ENCODE measurements at regions not wholly inside any gene's neighbourhood (a gene's known extent, or its start where the extent isn't known, plus 50 kb on each side); places are given as distances from the start of the nearest gene placed in this dataset.

- intact Hi-C loops (cut with micrococcal nuclease) = no loop called here
- Histone ChIP-seq H3K4me1 (ENCODE audit: control insufficient read depth in 1 of 2, insufficient read depth in 2 of 2, low read length in 2 of 2) (peaks cover 0 to 12% of the 10 kb centered on the region in 2 experiments; a peak in 2 of 4 replicates), H3K9ac (ENCODE audit: low read length) (no peak overlapping the region), H3K79me2 (ENCODE audit: insufficient read depth, low read length) (no peaks in the 10 kb centered on the region), H2AFZ (ENCODE audit: low read depth, low read length, poor library complexity, severe bottlenecking) (no peak overlapping the region), H3K36me3 (ENCODE audit: control insufficient read depth in 1 of 2, insufficient read depth in 2 of 2, low read length in 2 of 2) (no peaks in the 10 kb centered on the region), H3K9me2 (ENCODE audit: insufficient read depth) (no peaks in the 10 kb centered on the region), H3K9me3 (ENCODE audit: control insufficient read depth in 1 of 2, insufficient read depth in 1 of 2, low read depth in 1 of 2, low read length in 2 of 2) (no peaks in the 10 kb centered on the region), H4K20me1 (ENCODE audit: insufficient read depth) (no peaks in the 10 kb centered on the region), H3K4me3 (replicated peaks in 1 of 2; ENCODE audit: low read depth in 1 of 2, low read length in 2 of 2) (no peak overlapping the region), H3K27ac (ENCODE audit: low read depth, low read length) (no peak overlapping the region), H3K4me2 (ENCODE audit: low read length) (no peak overlapping the region), H3K27me3 (ENCODE audit: insufficient read depth, low read length) (no peaks in the 10 kb centered on the region)
- ChIA-PET CTCF (no interaction called here), RAD21 (ENCODE audit: low non-redundant PET in 1 of 2, low total read pairs in 2 of 2, uncharacterized antibody in 2 of 2, unreplicated experiment in 2 of 2) (no interaction called here), POLR2A (no interaction called here)
- no peak for TF ChIP-seq EZH2 (IDR thresholded peaks at IDR 0.05)
- TF ChIP-seq FOSL1 (IDR thresholded peaks at IDR 0.05; ENCODE audit: low read depth) = no peak
- no peak for TF ChIP-seq MAX (IDR thresholded peaks at IDR 0.05)
- no peak for TF ChIP-seq POLR2AphosphoS5 (IDR thresholded peaks at IDR 0.05; ENCODE audit: low read depth, low read length)
- TF ChIP-seq, protein P1, sequence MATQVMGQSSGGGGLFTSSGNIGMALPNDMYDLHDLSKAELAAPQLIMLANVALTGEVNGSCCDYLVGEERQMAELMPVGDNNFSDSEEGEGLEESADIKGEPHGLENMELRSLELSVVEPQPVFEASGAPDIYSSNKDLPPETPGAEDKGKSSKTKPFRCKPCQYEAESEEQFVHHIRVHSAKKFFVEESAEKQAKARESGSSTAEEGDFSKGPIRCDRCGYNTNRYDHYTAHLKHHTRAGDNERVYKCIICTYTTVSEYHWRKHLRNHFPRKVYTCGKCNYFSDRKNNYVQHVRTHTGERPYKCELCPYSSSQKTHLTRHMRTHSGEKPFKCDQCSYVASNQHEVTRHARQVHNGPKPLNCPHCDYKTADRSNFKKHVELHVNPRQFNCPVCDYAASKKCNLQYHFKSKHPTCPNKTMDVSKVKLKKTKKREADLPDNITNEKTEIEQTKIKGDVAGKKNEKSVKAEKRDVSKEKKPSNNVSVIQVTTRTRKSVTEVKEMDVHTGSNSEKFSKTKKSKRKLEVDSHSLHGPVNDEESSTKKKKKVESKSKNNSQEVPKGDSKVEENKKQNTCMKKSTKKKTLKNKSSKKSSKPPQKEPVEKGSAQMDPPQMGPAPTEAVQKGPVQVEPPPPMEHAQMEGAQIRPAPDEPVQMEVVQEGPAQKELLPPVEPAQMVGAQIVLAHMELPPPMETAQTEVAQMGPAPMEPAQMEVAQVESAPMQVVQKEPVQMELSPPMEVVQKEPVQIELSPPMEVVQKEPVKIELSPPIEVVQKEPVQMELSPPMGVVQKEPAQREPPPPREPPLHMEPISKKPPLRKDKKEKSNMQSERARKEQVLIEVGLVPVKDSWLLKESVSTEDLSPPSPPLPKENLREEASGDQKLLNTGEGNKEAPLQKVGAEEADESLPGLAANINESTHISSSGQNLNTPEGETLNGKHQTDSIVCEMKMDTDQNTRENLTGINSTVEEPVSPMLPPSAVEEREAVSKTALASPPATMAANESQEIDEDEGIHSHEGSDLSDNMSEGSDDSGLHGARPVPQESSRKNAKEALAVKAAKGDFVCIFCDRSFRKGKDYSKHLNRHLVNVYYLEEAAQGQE (IDR thresholded peaks at IDR 0.05; ENCODE audit: low read depth) = no peak
- TF ChIP-seq RAD21 (IDR thresholded peaks at IDR 0.05; ENCODE audit: low read depth) = no peak
- no peak for TF ChIP-seq JUND (IDR thresholded peaks at IDR 0.05)
- no peak for TF ChIP-seq ELF1 (IDR thresholded peaks at IDR 0.05; ENCODE audit: borderline replicate concordance, low read depth)
- no peak for ATAC-seq
- DNase-seq (ENCODE audit: low read depth, low spot score) = no peak
- no TSS peak for BruUV-seq (replicated peaks)
Measured at GRCh38 chr5:74314906-74315305, 325.6 kb downstream of the ENC1 start.
